IgD-negative memory B cell (primary cell): ENCODE measurements at regions not wholly inside any gene's neighbourhood (a gene's known extent, or its start where the extent isn't known, plus 50 kb on each side); places are given as distances from the start of the nearest gene placed in this dataset.
"Not testable (repeated sequence)": the region's sequence is repeated elsewhere in the genome, so short reads cannot be mapped to it uniquely, and the experiment has no call there.

Experiments
- H3K27ac Mint-ChIP-seq, 3 donors: one replicate each; pipeline ENCODE4 v1.8.0; 2020 to 2022; ENCODE audit warnings: mild to moderate bottlenecking in 3 of 3, mixed read lengths in 3 of 3, moderate library complexity in 1 of 3
- H3K27me3 Mint-ChIP-seq: one replicate; pipeline ENCODE4 v1.8.0; 2021; ENCODE audit warnings: mixed read lengths
- H3K36me3 Mint-ChIP-seq: one replicate; pipeline ENCODE4 v1.8.0; 2020; ENCODE audit warnings: mild to moderate bottlenecking, mixed read lengths
- H3K4me1 Mint-ChIP-seq, 3 donors: one replicate each; pipeline ENCODE4 v1.8.0; 2020 to 2022; ENCODE audit warnings: mixed read lengths in 3 of 3, mild to moderate bottlenecking in 1 of 3
- H3K4me3 Mint-ChIP-seq, 4 donors: one replicate each; pipeline ENCODE4 v1.8.0; 2020 to 2022; ENCODE audit warnings: mild to moderate bottlenecking in 4 of 4, mixed read lengths in 4 of 4, moderate library complexity in 3 of 4
- H3K9me3 Mint-ChIP-seq, 3 donors: one replicate each; pipeline ENCODE4 v1.8.0; 2020 to 2021; ENCODE audit warnings: mixed read lengths in 3 of 3, mild to moderate bottlenecking in 1 of 3

DNA sequence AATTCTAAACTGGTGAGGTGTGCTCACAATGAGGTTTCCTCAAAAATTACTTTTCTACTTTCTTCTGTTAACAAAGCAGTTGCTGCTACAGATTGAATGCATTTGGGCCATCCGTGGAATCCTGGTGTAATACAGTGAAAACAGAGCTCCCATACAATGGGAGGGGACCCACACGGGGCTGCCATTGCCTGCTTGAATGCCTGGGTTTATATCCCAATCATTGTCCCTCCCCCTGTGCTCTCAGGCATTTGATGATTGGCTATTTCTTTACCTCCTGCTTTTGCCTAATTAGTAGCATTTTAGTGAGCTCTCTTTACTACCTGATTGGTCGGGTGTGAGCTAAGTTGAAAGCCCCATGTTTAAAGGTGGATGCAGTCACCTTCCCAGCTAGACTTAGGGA is 52.9 kb upstream of the CSF1 start:
- H3K27me3 Mint-ChIP-seq = not testable (repeated sequence)

DNA sequence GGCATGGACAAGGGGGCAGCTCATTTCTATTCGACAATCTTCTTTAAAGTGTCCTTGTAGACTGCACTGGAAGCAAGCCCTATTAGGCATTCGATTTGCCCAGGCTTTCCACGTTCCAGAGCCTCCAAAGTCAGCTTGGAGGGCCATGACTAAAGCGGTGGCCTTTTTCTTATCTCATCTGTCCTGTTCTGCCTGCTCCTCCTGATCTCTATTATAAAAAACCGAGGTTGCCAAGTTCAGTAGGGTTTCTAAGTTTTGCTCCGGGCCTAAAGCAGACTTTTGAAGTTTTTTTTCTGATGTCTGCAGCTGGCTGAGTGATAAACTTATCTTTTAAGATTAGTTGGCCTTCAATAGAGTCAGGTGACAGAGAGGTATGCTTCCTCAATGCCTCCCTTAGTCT is 54.7 kb upstream of the CSF1 start:
- H3K27ac Mint-ChIP-seq, H3K4me3 Mint-ChIP-seq, H3K9me3 Mint-ChIP-seq, H3K4me1 Mint-ChIP-seq, H3K36me3 Mint-ChIP-seq: not testable (repeated sequence)
- peaks cover 12% of the 10 kb centered on the region for H3K27me3 Mint-ChIP-seq

More for the DNA sequence above, 52.9 kb upstream of the CSF1 start:
- H3K9me3 Mint-ChIP-seq = peaks cover 0 to 11% (median 2%) of the 10 kb centered on the region in 3 donors
- not testable (repeated sequence) for H3K36me3 Mint-ChIP-seq, H3K4me1 Mint-ChIP-seq, H3K27ac Mint-ChIP-seq, H3K4me3 Mint-ChIP-seq

DNA sequence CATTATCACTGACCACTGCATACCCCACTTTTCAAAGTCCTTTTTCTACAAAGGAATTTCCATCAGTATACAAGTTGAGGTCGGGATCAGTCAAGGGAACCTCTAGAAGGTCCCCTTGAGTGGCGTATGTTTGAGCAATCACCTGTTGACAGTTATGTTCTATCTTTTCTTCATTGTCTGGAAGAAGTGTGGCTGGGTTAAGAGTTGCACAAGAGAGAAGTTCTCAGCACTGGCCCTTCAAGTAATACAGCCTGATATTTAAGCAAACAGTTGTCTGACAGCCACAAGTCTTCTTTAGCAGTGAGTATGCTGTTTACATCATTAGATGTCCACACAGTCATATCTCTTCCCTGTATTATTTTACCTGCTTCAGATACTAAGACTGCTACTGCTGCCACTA is 56.7 kb upstream of the CSF1 start:
- not testable (repeated sequence) for H3K27ac Mint-ChIP-seq, H3K9me3 Mint-ChIP-seq, H3K36me3 Mint-ChIP-seq, H3K4me3 Mint-ChIP-seq, H3K4me1 Mint-ChIP-seq
- H3K27me3 Mint-ChIP-seq = peaks cover 13% of the 10 kb centered on the region

DNA sequence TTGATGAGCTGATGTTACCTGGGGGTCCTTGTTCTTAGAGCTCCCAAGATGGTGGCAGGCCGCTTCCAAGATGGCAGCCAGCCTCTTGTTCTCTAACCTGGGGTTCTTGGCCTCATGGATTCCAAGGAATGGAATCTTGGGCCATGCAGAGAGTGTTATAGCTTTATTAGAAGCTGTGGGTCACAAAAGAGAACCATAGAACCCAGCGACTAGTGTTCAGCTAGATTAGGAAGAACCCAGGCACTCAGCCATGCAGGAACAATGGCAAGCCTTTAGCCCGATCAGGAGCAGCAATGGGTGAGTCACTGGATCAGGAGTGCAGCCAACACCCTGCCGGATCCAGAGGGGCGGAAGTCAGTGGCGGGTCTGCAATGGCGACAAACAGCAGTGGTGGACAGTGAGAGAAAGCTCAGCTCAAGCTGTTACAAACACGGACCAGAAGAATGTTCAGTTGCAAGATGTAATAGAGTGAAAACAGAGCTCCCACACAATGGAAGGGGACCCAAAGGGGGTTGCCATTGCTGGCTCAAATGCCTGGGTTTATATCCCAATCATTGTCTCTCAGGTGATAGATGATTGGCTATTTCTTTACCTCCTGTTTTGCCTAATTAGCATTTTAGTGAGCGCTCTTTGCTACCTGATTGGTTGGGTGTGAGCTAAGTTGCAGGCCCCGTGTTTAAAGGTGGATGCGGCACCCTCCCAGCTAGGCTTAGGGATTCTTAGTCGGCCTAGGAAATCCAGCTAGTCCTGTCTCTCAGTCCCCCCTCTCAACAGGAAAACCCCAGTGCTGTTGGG is 58.2 kb upstream of the CSF1 start:
- H3K27ac Mint-ChIP-seq, H3K4me1 Mint-ChIP-seq, H3K27me3 Mint-ChIP-seq, H3K4me3 Mint-ChIP-seq, H3K36me3 Mint-ChIP-seq, H3K9me3 Mint-ChIP-seq: not testable (repeated sequence)

DNA sequence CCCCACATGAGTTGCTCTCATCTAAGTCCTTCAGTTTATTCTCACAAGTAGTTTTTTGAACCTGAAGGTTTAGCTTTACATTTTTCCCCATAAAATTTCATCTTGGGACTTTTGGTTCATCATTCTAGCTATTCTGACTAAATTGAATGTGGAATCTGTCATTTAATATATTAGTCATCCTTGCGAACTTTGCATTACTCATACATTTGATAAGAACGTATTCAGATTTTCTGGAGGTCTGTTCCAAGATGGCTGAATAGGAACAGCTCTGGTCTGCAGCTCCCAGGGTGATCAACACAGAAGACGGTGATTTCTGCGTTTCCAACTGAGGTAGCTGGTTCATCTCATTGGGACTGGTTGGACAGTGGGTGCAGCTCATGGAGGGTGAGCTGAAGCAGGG is 59.8 kb upstream of the CSF1 start:
- Mint-ChIP-seq H3K27ac (no peak overlapping the region), H3K27me3 (peaks cover 10% of the 10 kb centered on the region)

DNA sequence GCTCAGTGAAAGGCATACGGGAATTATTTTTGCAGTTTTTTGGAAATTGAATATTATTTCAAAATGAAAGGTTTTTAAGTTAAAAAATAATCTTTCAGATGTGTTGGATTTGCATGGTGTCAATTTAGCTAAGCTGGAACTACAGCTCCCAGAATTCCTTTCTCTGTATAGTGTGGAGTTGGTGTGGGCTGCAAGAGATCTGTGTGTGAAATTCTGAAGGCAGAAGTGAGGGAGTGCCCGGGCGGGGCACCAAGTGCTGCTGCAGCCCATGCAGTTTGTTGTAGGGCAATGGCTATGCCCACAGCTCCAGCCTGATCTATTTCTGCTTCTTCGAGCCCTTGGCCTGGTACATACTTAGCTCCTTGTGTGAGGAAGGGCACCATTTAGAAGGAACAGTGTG is 60.5 kb upstream of the CSF1 start:
- Mint-ChIP-seq H3K4me3 (no peak overlapping the region), H3K9me3 (peaks cover 0 to 3% (median 0%) of the 10 kb centered on the region in 3 donors), H3K27ac (no peak overlapping the region), H3K36me3 (no peaks in the 10 kb centered on the region), H3K27me3 (peaks cover 12% of the 10 kb centered on the region), H3K4me1 (peaks cover 0 to 2% (median 0%) of the 10 kb centered on the region in 3 donors)

More for the DNA sequence above, 59.8 kb upstream of the CSF1 start:
- Mint-ChIP-seq H3K9me3 (peaks cover 0 to 3% (median 0%) of the 10 kb centered on the region in 3 donors), H3K4me1 (peaks cover 0 to 2% (median 0%) of the 10 kb centered on the region in 3 donors), H3K36me3 (no peaks in the 10 kb centered on the region), H3K4me3 (no peak overlapping the region)

DNA sequence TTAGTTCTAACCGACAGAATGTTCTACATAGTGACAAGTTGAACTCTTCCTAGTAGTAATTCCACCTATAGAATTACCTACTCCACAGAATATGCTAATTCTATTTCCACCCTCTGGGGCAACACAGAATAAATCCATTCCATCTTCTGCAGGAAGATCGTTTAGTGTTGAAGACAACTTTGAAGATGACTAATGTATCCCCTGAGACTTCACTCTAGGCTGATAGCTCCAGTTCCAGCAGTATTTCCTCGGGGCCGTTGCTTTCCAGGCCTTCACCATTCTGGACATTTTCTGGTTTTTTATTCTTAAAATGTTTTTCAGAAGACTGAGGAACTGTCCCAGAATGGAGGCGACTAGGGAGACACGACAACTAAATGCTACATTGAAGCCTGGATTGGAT is 61.0 kb upstream of the CSF1 start:
- Mint-ChIP-seq H3K27ac (peak overlapping the region in 1 of 3 donors; percentile 19), H3K36me3 (no peaks in the 10 kb centered on the region), H3K27me3 (peaks cover 12% of the 10 kb centered on the region), H3K4me3 (no peak overlapping the region), H3K9me3 (peaks cover 0 to 3% (median 0%) of the 10 kb centered on the region in 3 donors), H3K4me1 (peaks cover 0 to 2% (median 0%) of the 10 kb centered on the region in 3 donors)

DNA sequence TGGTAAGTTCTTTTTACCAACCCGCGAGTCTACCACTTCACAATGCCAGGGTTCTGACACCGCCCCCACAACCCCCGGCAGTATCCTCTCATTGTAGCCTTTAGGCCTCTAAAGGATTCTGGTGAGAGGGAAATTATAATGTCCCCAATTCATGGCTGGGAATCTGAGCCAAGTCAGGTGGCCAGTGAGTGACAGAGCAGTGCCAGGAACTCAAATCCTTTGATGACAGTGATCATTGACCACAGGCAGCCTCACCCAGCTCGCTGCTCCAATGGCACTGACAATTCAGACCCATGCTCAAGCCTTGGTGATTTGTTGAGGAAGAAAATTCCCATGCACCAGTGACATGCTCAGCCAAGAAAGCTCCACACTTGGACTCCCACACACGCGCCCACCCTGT is 63.4 kb upstream of the CSF1 start:
- no peaks in the 10 kb centered on the region for H3K9me3 Mint-ChIP-seq
- no peak overlapping the region for H3K27ac Mint-ChIP-seq
- peaks cover 0 to 2% (median 0%) of the 10 kb centered on the region in 3 donors for H3K4me1 Mint-ChIP-seq
- H3K36me3 Mint-ChIP-seq = no peaks in the 10 kb centered on the region
- no peak overlapping the region for H3K4me3 Mint-ChIP-seq
- H3K27me3 Mint-ChIP-seq = peaks cover 8% of the 10 kb centered on the region

DNA sequence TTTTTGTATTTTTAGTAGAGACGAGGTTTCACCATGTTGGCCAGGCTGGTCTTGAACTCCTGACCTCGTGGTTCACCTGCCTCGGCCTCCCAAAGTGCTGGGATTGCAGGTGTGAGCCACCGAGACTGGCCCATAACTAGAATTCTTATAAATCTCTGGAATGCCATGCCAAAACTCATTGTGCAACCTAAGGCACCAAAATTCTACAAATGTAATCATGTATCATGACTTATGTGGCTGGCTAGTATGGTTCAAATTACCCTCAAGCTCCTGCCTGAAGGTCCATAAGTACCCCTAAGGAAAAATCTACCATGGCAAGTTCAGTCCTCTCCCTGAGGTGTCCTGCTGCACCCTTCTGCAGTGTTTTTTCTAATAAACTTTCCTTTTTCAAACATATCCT is 63.8 kb upstream of the CSF1 start:
- Mint-ChIP-seq H3K36me3 (no peaks in the 10 kb centered on the region), H3K4me1 (peaks cover 0 to 2% (median 0%) of the 10 kb centered on the region in 3 donors), H3K4me3 (no peak overlapping the region), H3K9me3 (no peaks in the 10 kb centered on the region), H3K27me3 (peaks cover 8% of the 10 kb centered on the region), H3K27ac (no peak overlapping the region)

DNA sequence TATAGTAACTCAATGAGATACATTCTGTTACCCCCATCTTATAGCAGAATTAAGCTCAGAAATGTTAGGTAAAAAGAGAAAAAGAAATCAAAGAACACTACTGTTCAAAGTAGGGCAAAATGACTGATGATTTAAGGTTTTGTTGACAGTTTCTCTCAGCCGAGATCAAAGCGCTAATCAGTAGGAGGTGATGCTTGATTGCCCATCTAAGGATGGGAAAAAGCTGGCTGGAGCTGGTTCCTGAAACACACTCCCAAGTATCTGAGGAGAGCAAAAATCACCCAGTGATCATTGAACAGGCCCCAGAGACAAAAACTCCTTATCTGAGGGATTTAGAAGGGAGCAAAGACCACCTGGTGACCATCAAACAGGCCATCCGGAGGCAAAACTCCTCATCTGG is 64.5 kb upstream of the CSF1 start:
- no peak overlapping the region for H3K4me3 Mint-ChIP-seq
- no peaks in the 10 kb centered on the region for H3K9me3 Mint-ChIP-seq
- peaks cover 8% of the 10 kb centered on the region for H3K27me3 Mint-ChIP-seq
- H3K36me3 Mint-ChIP-seq = no peaks in the 10 kb centered on the region
- no peak overlapping the region for H3K27ac Mint-ChIP-seq
- peaks cover 0 to 2% (median 0%) of the 10 kb centered on the region in 3 donors for H3K4me1 Mint-ChIP-seq

DNA sequence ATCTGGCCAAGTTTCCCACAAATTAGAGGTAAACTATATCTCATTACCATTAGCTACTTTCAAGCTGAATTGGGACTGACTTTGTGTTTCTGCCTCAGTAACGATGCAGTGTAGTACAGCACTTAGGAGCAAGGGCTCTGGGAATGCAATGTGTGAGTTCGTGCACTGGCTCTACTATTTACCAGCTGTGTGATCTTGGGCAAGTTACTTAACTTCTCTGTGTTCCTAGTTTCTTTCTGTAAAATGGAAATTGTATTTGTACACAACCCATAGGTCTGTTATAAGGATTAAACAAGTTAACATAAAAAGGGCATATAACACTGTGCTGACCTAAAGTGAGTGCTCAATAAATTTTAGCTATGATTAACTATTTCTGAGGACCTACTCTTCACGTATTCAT is 65.0 kb upstream of the CSF1 start:
- Mint-ChIP-seq H3K27ac (no peak overlapping the region), H3K4me1 (peaks cover 0 to 2% (median 0%) of the 10 kb centered on the region in 3 donors), H3K36me3 (no peaks in the 10 kb centered on the region), H3K9me3 (peaks cover 0 to 1% (median 0%) of the 10 kb centered on the region in 3 donors), H3K4me3 (no peak overlapping the region), H3K27me3 (peaks cover 4% of the 10 kb centered on the region)

DNA sequence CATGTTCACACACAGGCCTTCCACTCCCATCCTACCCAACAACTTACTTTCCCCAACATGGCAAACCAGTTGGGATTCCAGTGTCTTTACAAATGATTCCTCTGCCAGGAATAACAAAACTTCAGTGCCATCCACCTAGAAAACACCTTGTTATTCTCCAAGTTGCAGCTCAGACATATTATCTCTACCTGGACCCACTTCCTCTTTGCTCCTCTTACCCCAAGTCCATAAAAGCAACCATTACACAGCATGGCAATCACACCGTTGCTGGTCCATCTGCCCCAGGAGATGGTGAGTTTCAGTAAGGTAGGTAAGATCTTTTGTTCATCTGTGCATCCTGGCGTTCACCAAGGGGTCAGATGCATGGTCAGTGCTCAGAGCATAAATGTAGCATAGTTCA is 66.0 kb upstream of the CSF1 start:
- Mint-ChIP-seq H3K36me3 (no peaks in the 10 kb centered on the region), H3K4me3 (no peak overlapping the region), H3K27ac (no peak overlapping the region), H3K4me1 (peaks cover 0 to 2% (median 0%) of the 10 kb centered on the region in 3 donors), H3K27me3 (peaks cover 4% of the 10 kb centered on the region), H3K9me3 (peaks cover 0 to 2% (median 0%) of the 10 kb centered on the region in 3 donors)

DNA sequence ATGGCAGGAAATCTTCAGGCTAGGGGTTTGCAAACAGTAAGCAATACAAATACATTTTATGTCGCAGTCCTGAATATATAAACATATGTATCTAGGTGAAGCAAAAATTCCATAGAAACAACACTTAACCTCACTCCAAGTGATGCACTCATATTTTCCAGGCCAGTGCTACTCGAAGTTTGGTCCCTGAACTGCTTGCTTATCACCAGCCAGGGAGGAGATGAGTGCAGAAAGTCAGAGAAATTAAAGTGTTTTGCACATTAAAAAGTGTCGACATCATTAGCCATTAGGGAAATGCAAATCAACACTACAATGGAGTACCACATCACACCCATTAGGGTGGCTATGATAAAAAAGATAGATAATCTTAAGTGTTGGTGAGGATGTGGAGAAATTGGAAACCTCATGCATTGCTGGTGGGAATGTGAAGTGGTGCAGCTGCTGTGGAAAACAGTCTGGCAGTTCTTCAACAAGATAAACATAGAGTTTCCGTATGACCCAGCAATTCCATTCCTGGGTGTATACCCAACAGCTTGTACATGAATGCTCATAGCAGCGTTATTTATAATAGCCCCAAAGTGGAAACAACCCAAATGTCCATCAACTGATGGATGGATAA is 70.5 kb upstream of the CSF1 start:
- Mint-ChIP-seq H3K4me1 (no peaks in the 10 kb centered on the region), H3K9me3 (peaks cover 4 to 15% (median 6%) of the 10 kb centered on the region in 3 donors), H3K27me3 (no peaks in the 10 kb centered on the region), H3K36me3 (no peaks in the 10 kb centered on the region), H3K27ac (no peak overlapping the region), H3K4me3 (no peak overlapping the region)

DNA sequence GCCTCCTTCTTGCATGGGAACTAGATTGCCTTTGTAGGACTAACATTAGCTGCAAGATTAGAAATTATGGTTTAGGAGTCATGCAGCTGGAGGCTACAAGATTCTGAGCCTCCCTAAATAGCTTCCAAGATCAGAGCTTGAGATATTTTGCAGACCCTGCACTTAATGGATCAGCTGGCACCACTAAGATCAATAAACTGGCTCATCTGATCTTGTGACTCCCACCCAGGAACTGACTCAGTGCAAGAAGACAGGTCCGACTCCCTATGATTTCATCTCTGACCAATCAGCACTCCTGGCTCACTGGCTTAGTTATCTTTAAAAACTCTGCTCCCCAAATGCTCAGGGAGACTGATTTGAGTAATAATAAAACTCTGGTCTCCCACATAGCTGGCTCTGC is 71.4 kb upstream of the CSF1 start:
- not testable (repeated sequence) for H3K4me1 Mint-ChIP-seq, H3K27me3 Mint-ChIP-seq, H3K36me3 Mint-ChIP-seq, H3K27ac Mint-ChIP-seq, H3K4me3 Mint-ChIP-seq
- H3K9me3 Mint-ChIP-seq = peaks cover 4 to 15% (median 9%) of the 10 kb centered on the region in 3 donors

DNA sequence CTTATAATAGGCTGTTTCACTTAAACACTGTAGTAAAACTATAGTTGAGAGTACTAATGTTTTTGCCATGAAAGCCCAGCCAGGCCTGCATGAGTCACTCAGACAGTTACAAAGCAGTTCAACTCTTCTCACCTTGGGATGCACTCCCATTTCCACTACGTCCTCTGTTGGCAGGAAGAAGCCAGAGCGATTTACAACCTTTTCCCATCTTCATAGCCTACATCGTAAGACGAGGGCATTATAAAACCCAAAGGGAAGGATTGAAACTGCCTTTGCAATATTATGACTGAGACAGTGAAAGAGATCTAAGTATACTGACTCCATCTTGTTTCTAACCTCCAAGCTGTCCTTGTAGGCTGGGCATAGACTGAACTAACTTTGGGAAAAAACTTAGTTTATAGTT is 71.8 kb upstream of the CSF1 start:
- H3K9me3 Mint-ChIP-seq = peaks cover 4 to 15% (median 9%) of the 10 kb centered on the region in 3 donors
- H3K36me3 Mint-ChIP-seq = no peaks in the 10 kb centered on the region
- peak overlapping the region in 1 of 4 donors; percentile 43 for H3K4me3 Mint-ChIP-seq
- H3K27me3 Mint-ChIP-seq = peaks cover 4% of the 10 kb centered on the region
- H3K4me1 Mint-ChIP-seq = no peaks in the 10 kb centered on the region
- H3K27ac Mint-ChIP-seq = no peak overlapping the region
